ENCODE measurements at regions not wholly inside any gene's neighbourhood (a gene's known extent, or its start where the extent isn't known, plus 50 kb on each side); places are given as distances from the start of the nearest gene placed in this dataset.
"Not testable (repeated sequence)": the region's sequence is repeated elsewhere in the genome, so short reads cannot be mapped to it uniquely, and the experiment has no call there.

- intact Hi-C loops (cut with DNase I), result no loop called here
- TF ChIP-seq, protein P1, sequence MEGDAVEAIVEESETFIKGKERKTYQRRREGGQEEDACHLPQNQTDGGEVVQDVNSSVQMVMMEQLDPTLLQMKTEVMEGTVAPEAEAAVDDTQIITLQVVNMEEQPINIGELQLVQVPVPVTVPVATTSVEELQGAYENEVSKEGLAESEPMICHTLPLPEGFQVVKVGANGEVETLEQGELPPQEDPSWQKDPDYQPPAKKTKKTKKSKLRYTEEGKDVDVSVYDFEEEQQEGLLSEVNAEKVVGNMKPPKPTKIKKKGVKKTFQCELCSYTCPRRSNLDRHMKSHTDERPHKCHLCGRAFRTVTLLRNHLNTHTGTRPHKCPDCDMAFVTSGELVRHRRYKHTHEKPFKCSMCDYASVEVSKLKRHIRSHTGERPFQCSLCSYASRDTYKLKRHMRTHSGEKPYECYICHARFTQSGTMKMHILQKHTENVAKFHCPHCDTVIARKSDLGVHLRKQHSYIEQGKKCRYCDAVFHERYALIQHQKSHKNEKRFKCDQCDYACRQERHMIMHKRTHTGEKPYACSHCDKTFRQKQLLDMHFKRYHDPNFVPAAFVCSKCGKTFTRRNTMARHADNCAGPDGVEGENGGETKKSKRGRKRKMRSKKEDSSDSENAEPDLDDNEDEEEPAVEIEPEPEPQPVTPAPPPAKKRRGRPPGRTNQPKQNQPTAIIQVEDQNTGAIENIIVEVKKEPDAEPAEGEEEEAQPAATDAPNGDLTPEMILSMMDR (IDR thresholded peaks at IDR 0.05; ENCODE audit: borderline replicate concordance, extremely low read depth, insufficient read depth), result no peak
- FAIRE-seq, result no peak
Measured at GRCh38 chr15:21267671-21268395, 172.5 kb downstream of the POTEB3 start.

DNA sequence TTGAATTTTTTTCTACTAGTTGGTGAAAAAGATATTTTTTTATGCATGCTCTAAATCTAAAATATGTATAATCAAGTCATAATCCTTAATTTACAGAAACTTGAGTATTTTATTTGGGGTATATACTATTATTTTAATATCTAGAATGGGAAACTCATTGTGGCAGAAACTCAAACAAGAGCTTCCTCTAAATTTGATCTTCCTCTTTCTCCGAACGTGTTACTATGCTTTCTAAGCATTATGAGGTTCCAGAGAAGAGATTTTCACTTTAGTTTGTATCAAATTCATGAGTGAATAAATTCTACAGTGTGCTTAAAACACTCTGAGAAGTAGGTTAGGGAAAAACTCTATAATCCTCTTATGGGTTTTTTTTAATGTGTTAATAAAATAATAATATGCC, 173.1 kb downstream of the POTEB3 start:
- no peaks in the 10 kb centered on the region for H3K36me3 ChIP-seq (ENCODE audit: control insufficient read depth in 2 of 3, insufficient read depth in 3 of 3, low read length in 3 of 3)
- H3K9ac ChIP-seq (ENCODE audit: low read length in 3 of 3), result no peak overlapping the region
- no peak for DNase-seq
- FAIRE-seq, result no peak
- intact Hi-C loops (cut with DNase I), result no loop called here
- TF ChIP-seq, protein P1 (IDR thresholded peaks at IDR 0.05; ENCODE audit: borderline replicate concordance, extremely low read depth, insufficient read depth), result no peak
- no peak overlapping the region for H3K27ac ChIP-seq (ENCODE audit: low read depth in 2 of 2, low read length in 2 of 2)
- no peaks in the 10 kb centered on the region for H3K27me3 ChIP-seq (ENCODE audit: control insufficient read depth, insufficient read depth, low read length)
- H3K9me3 ChIP-seq (ENCODE audit: control insufficient read depth in 2 of 3, insufficient read depth in 1 of 3, low read length in 3 of 3), result no peaks in the 10 kb centered on the region
- H3K4me1 ChIP-seq (ENCODE audit: control insufficient read depth in 2 of 3, insufficient read depth in 2 of 3, low read depth in 1 of 3, low read length in 3 of 3), result no peaks in the 10 kb centered on the region
- H3K4me3 ChIP-seq (ENCODE audit: low read length in 3 of 3), result no peak overlapping the region

More at GRCh38 chr15:21267671-21268395, 172.5 kb downstream of the POTEB3 start:
- Histone ChIP-seq H3K27me3 (ENCODE audit: control insufficient read depth, insufficient read depth, low read length) (no peaks in the 10 kb centered on the region), H3K9ac (ENCODE audit: low read length in 3 of 3) (no peak overlapping the region), H3K9me3 (ENCODE audit: control insufficient read depth in 2 of 3, insufficient read depth in 1 of 3, low read length in 3 of 3) (no peaks in the 10 kb centered on the region), H3K36me3 (ENCODE audit: control insufficient read depth in 2 of 3, insufficient read depth in 3 of 3, low read length in 3 of 3) (no peaks in the 10 kb centered on the region), H3K4me3 (ENCODE audit: low read length in 3 of 3) (no peak overlapping the region), H3K27ac (ENCODE audit: low read depth in 2 of 2, low read length in 2 of 2) (no peak overlapping the region), H3K4me1 (ENCODE audit: control insufficient read depth in 2 of 3, insufficient read depth in 2 of 3, low read depth in 1 of 3, low read length in 3 of 3) (no peaks in the 10 kb centered on the region)
- DNase-seq, result no peak

DNA sequence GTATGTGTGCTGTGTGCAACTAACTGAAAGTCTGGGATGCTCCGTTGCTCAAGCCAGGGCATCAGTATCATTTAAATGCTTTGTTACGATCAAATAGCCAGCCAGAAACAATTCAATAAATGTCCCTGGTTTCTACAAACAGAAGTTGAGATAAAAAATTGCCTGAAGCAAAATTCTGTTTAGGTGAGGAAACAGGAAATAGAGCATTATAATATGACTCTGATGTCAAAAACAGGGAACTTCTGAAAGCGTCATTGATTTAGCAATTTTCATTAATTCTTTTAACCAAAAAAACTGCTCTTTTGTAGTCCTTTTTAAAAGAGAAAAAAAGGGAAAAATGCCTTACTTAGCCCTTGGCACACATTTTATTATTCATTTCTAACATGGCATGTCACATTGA, 174.7 kb downstream of the POTEB3 start:
- H3K4me3 ChIP-seq (ENCODE audit: low read length in 3 of 3); DNase-seq; intact Hi-C loops (cut with DNase I); H3K36me3 ChIP-seq (ENCODE audit: control insufficient read depth in 2 of 3, insufficient read depth in 3 of 3, low read length in 3 of 3); H3K27me3 ChIP-seq (ENCODE audit: control insufficient read depth, insufficient read depth, low read length); H3K9ac ChIP-seq (ENCODE audit: low read length in 3 of 3); H3K27ac ChIP-seq (ENCODE audit: low read depth in 2 of 2, low read length in 2 of 2); FAIRE-seq; H3K4me1 ChIP-seq (ENCODE audit: control insufficient read depth in 2 of 3, insufficient read depth in 2 of 3, low read depth in 1 of 3, low read length in 3 of 3); H3K9me3 ChIP-seq (ENCODE audit: control insufficient read depth in 2 of 3, insufficient read depth in 1 of 3, low read length in 3 of 3): not testable (repeated sequence)

- DNase-seq, result no peak
- Histone ChIP-seq H3K27ac (ENCODE audit: low read depth in 2 of 2, low read length in 2 of 2) (no peak overlapping the region), H3K4me1 (ENCODE audit: control insufficient read depth in 2 of 3, insufficient read depth in 2 of 3, low read depth in 1 of 3, low read length in 3 of 3) (no peaks in the 10 kb centered on the region), H3K4me3 (ENCODE audit: low read length in 3 of 3) (no peak overlapping the region), H3K27me3 (ENCODE audit: control insufficient read depth, insufficient read depth, low read length) (no peaks in the 10 kb centered on the region), H3K9ac (ENCODE audit: low read length in 3 of 3) (no peak overlapping the region), H3K9me3 (ENCODE audit: control insufficient read depth in 2 of 3, insufficient read depth in 1 of 3, low read length in 3 of 3) (no peaks in the 10 kb centered on the region), H3K36me3 (ENCODE audit: control insufficient read depth in 2 of 3, insufficient read depth in 3 of 3, low read length in 3 of 3) (no peaks in the 10 kb centered on the region)
- FAIRE-seq, result no peak
- intact Hi-C loops (cut with DNase I), result no loop called here
- TF ChIP-seq, protein P1 (IDR thresholded peaks at IDR 0.05; ENCODE audit: borderline replicate concordance, extremely low read depth, insufficient read depth), result no peak
Measured at GRCh38 chr15:21262851-21263425, 177.4 kb downstream of the POTEB3 start.

Data from kidney (tissue), 13 donors.